GM12878 (cell line): ENCODE measurements at regions not wholly inside any gene's neighbourhood (a gene's known extent, or its start where the extent isn't known, plus 50 kb on each side); places are given as distances from the start of the nearest gene placed in this dataset.

Experiments used
- ATF7 ChIP-seq: fragments of 450-650 bp; IDR thresholded peaks from 2 replicates; pipeline ENCODE4 v1.6.1; 2016; ENCODE audit warnings: low read depth, mild to moderate bottlenecking
- CEBPB ChIP-seq, 2 experiments: fragments of 150-350 bp in 1 of 2; IDR thresholded peaks; 2 replicates each; pipeline ENCODE4 v1.6.1; 2012 to 2014; ENCODE audit warnings: low read depth in 2 of 2, low read length in 2 of 2, borderline replicate concordance in 1 of 2, inconsistent platforms in 1 of 2
- USF2 ChIP-seq: IDR thresholded peaks from 2 replicates; pipeline ENCODE4 v1.6.1; 2011; ENCODE audit warnings: low read depth, low read length, improper control_type of control experiment, borderline replicate concordance

GRCh38 chr13:111423168-111423785 lies 102.8 kb downstream of the TEX29 start:
- no peak for TF ChIP-seq CEBPB (IDR thresholded peaks at IDR 0.05; ENCODE audit: borderline replicate concordance in 1 of 2, low read depth in 2 of 2, low read length in 2 of 2)
- TF ChIP-seq ATF7 = no peak
- TF ChIP-seq USF2 = no peak
